ENCODE measurements at regions not wholly inside any gene's neighbourhood (a gene's known extent, or its start where the extent isn't known, plus 50 kb on each side); places are given as distances from the start of the nearest gene placed in this dataset.

GRCh38 chr10:29830531-29831512 lies 196.1 kb upstream of the SVIL start:
- BruUV-seq (replicated peaks) = no TSS peak
- Histone ChIP-seq H3K9ac (ENCODE audit: low read length) (no peak overlapping the region), H3K4me2 (ENCODE audit: low read length) (no peak overlapping the region), H3K9me2 (replicated peaks; ENCODE audit: low read length) (no peaks in the 10 kb centered on the region), H3K27ac (ENCODE audit: low read length) (no peak overlapping the region), H3K36me3 (ENCODE audit: low read depth, low read length) (no peaks in the 10 kb centered on the region), H4K20me1 (ENCODE audit: low read length) (no peaks in the 10 kb centered on the region), H3K79me2 (ENCODE audit: low read length) (no peaks in the 10 kb centered on the region), H3K9me3 (ENCODE audit: low read length) (no peaks in the 10 kb centered on the region), H3F3A (ENCODE audit: low read length, unreplicated experiment) (no peaks in the 10 kb centered on the region), H3K4me3 (ENCODE audit: low read length) (no peak overlapping the region), H3K4me1 (ENCODE audit: insufficient read depth, low read length) (no peaks in the 10 kb centered on the region), H2AFZ (ENCODE audit: low read length) (no peak overlapping the region), H3K27me3 (ENCODE audit: low read length) (no peaks in the 10 kb centered on the region)
- ATAC-seq (no peak), DNase-seq (no peak)
- ChIA-PET CTCF (no interaction called here), POLR2A (ENCODE audit: unreplicated experiment) (no interaction called here)
- TF ChIP-seq EZH2 (IDR thresholded peaks at IDR 0.05; ENCODE audit: low read length, unreplicated experiment) (no peak), EZH2phosphoT487 (IDR thresholded peaks at IDR 0.05; ENCODE audit: borderline replicate concordance, low read length) (no peak), CTCF (conservative IDR thresholded peaks at IDR 0.05; ENCODE audit: low read depth, low read length) (no peak)
- intact Hi-C loops (cut with micrococcal nuclease) = no loop called here

GRCh38 chr10:29829776-29830175 lies 195.0 kb upstream of the SVIL start:
- intact Hi-C loops (cut with micrococcal nuclease) = no loop called here
- Histone ChIP-seq H3K27ac (ENCODE audit: low read length) (no peak overlapping the region), H3F3A (ENCODE audit: low read length, unreplicated experiment) (no peaks in the 10 kb centered on the region), H3K4me3 (ENCODE audit: low read length) (no peak overlapping the region), H3K4me1 (ENCODE audit: insufficient read depth, low read length) (no peaks in the 10 kb centered on the region), H3K9me2 (replicated peaks; ENCODE audit: low read length) (no peaks in the 10 kb centered on the region), H3K36me3 (ENCODE audit: low read depth, low read length) (no peaks in the 10 kb centered on the region), H4K20me1 (ENCODE audit: low read length) (no peaks in the 10 kb centered on the region), H3K9me3 (ENCODE audit: low read length) (no peaks in the 10 kb centered on the region), H3K4me2 (ENCODE audit: low read length) (no peak overlapping the region), H3K79me2 (ENCODE audit: low read length) (no peaks in the 10 kb centered on the region), H3K27me3 (ENCODE audit: low read length) (no peaks in the 10 kb centered on the region), H3K9ac (ENCODE audit: low read length) (no peak overlapping the region), H2AFZ (ENCODE audit: low read length) (no peak overlapping the region)
- ChIA-PET CTCF (no interaction called here), POLR2A (ENCODE audit: unreplicated experiment) (no interaction called here)
- BruUV-seq (replicated peaks) = no TSS peak
- no peak for ATAC-seq
- DNase-seq = no peak
- TF ChIP-seq EZH2phosphoT487 (IDR thresholded peaks at IDR 0.05; ENCODE audit: borderline replicate concordance, low read length) (no peak), EZH2 (IDR thresholded peaks at IDR 0.05; ENCODE audit: low read length, unreplicated experiment) (no peak), CTCF (conservative IDR thresholded peaks at IDR 0.05; ENCODE audit: low read depth, low read length) (no peak)

- Histone ChIP-seq H4K20me1 (ENCODE audit: low read length) (no peaks in the 10 kb centered on the region), H3K9ac (ENCODE audit: low read length) (no peak overlapping the region), H3K27ac (ENCODE audit: low read length) (no peak overlapping the region), H3K4me3 (ENCODE audit: low read length) (no peak overlapping the region), H3K79me2 (ENCODE audit: low read length) (no peaks in the 10 kb centered on the region), H2AFZ (ENCODE audit: low read length) (no peak overlapping the region), H3K36me3 (ENCODE audit: low read depth, low read length) (no peaks in the 10 kb centered on the region), H3F3A (ENCODE audit: low read length, unreplicated experiment) (no peaks in the 10 kb centered on the region), H3K9me2 (replicated peaks; ENCODE audit: low read length) (no peaks in the 10 kb centered on the region), H3K4me2 (ENCODE audit: low read length) (no peak overlapping the region), H3K4me1 (ENCODE audit: insufficient read depth, low read length) (no peaks in the 10 kb centered on the region), H3K9me3 (ENCODE audit: low read length) (no peaks in the 10 kb centered on the region), H3K27me3 (ENCODE audit: low read length) (no peaks in the 10 kb centered on the region)
- BruUV-seq (replicated peaks) = no TSS peak
- POLR2A ChIA-PET (ENCODE audit: unreplicated experiment) = no interaction called here
- DNase-seq = no peak
- CTCF ChIA-PET = no interaction called here
- intact Hi-C loops (cut with micrococcal nuclease) = no loop called here
- ATAC-seq = no peak
- TF ChIP-seq EZH2phosphoT487 (IDR thresholded peaks at IDR 0.05; ENCODE audit: borderline replicate concordance, low read length) (no peak), EZH2 (IDR thresholded peaks at IDR 0.05; ENCODE audit: low read length, unreplicated experiment) (no peak), CTCF (conservative IDR thresholded peaks at IDR 0.05; ENCODE audit: low read depth, low read length) (no peak)
Observed at GRCh38 chr10:29828956-29829355, 194.2 kb upstream of the SVIL start.
